ENCODE measurements at regions not wholly inside any gene's neighbourhood (a gene's known extent, or its start where the extent isn't known, plus 50 kb on each side); places are given as distances from the start of the nearest gene placed in this dataset.
"Not testable (repeated sequence)": the region's sequence is repeated elsewhere in the genome, so short reads cannot be mapped to it uniquely, and the experiment has no call there.

DNA sequence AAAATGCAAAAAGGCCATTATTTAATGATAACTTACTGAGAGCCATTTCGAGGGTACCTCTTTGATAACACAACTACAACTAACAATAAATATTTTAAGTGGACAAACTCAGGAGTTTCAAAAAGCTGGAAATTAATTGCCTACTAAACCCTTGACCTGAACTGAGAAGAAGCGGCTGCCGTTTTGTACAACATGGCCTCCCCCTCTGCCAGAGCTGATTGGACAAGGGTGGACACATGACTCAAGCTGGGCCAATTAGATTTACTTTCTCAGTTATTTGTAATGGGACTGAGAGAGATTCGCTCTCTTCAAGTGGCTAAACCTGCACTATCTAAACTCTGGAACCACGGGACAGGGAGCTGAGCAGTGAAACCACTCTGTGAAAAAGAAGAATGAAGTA, 135.9 kb upstream of the SERPINE2 start:
- no peak for TF ChIP-seq POLR2A (IDR thresholded peaks at IDR 0.05; ENCODE audit: low read depth, low read length)
- no peak for TF ChIP-seq POLR2AphosphoS5 (IDR thresholded peaks at IDR 0.05; ENCODE audit: low read depth, low read length)
- TF ChIP-seq TAF1 (IDR thresholded peaks at IDR 0.05; ENCODE audit: low read depth, low read length): no peak
- no peak for TF ChIP-seq SPI1 (IDR thresholded peaks at IDR 0.05; ENCODE audit: low read depth, low read length)
- no peak for TF ChIP-seq POU2F2 (IDR thresholded peaks at IDR 0.05; ENCODE audit: low read depth, low read length)
- TF ChIP-seq PAX5 (IDR thresholded peaks at IDR 0.05; ENCODE audit: insufficient read depth, low read length, severe bottlenecking): no peak
- FAIRE-seq (no peak), DNase-seq (ENCODE audit: insufficient read length, low spot score) (no peak)

DNA sequence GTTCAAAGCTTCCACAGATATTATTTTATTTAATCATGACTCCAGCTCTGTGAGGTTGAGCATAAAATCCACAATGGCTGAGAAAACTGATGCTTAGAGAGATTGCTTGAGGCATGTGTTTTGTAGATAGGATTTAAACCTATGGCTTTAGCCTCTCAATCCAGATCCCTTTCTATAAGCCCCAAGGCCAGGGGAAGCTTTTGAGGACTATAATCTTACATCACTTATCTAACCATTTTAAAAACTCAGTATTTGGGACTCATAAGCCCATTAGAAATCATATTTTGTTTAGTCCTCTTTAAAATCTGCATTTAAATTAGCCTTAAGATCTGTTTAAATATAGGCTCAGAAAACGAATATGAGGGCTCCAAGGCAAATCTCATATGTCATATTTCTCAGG, 135.4 kb upstream of the SERPINE2 start:
- FAIRE-seq (no peak), DNase-seq (ENCODE audit: insufficient read length, low spot score) (no peak)
- TF ChIP-seq POLR2AphosphoS5 (IDR thresholded peaks at IDR 0.05; ENCODE audit: low read depth, low read length) (no peak), POLR2A (IDR thresholded peaks at IDR 0.05; ENCODE audit: low read depth, low read length) (no peak), TAF1 (IDR thresholded peaks at IDR 0.05; ENCODE audit: low read depth, low read length) (no peak), POU2F2 (IDR thresholded peaks at IDR 0.05; ENCODE audit: low read depth, low read length) (no peak), SPI1 (IDR thresholded peaks at IDR 0.05; ENCODE audit: low read depth, low read length) (no peak), PAX5 (IDR thresholded peaks at IDR 0.05; ENCODE audit: insufficient read depth, low read length, severe bottlenecking) (no peak)

DNA sequence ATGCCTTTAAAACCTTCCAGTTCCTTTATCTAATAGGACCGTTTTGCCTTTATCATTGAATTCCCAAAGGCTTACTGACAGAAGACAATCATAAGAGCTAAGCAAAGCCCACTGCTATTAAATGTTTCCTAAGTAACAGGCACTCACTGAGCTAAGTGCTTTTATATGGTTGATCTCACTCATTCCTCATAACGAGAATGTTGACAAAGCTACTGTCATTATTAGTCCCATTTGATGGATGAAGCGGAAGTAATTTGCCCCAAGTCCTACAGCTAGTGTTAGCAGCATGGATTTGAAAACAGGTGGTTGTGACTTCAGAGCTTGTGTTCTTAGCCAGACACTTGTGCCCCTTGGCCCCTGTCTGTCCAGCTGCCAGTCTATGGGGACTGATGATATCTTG, 134.8 kb upstream of the SERPINE2 start:
- no peak for DNase-seq (ENCODE audit: insufficient read length, low spot score)
- FAIRE-seq: no peak
- TF ChIP-seq POLR2AphosphoS5 (IDR thresholded peaks at IDR 0.05; ENCODE audit: low read depth, low read length) (no peak), PAX5 (IDR thresholded peaks at IDR 0.05; ENCODE audit: insufficient read depth, low read length, severe bottlenecking) (no peak), POU2F2 (IDR thresholded peaks at IDR 0.05; ENCODE audit: low read depth, low read length) (no peak), POLR2A (IDR thresholded peaks at IDR 0.05; ENCODE audit: low read depth, low read length) (no peak), TAF1 (IDR thresholded peaks at IDR 0.05; ENCODE audit: low read depth, low read length) (no peak), SPI1 (IDR thresholded peaks at IDR 0.05; ENCODE audit: low read depth, low read length) (no peak)

DNA sequence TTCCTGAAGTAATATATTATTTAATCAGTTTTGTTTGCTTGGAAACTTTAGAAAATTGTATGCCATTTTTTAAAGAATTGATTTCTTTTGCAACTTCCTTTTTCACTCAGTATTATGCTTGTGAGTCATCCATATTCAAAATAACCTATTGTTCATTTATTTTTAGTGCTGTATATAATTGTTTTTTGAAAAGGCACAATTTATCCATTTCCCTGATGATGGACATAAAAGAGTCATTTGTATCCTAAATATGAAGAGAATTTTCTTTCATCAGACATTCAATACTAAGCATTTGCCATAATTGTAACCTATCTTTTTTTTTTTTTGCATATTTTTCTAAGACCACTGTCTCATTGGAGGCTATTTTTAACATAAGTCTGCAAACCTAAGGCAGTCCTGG, 134.1 kb upstream of the SERPINE2 start:
- no peak for DNase-seq (ENCODE audit: insufficient read length, low spot score)
- TF ChIP-seq POLR2AphosphoS5 (IDR thresholded peaks at IDR 0.05; ENCODE audit: low read depth, low read length): no peak
- no peak for FAIRE-seq

DNA sequence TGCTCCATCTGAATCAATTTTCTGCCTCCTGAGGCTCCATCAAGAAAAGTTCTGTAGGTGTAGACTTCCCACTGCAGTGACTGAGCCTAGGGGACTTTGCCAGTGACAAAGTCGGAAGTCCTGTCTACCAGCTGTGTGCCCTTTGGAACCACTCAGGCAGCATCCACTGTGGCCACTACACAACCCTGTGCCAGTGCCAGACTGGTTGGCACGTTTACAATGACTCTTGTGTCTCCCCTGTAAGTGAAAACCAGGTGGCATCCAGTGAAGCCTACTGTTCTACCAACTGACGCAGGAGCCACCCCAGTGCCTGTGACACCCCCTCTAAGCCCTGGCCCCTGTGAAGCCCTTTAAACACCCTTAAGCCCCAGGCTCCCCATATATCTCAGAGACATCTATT, 132.1 kb upstream of the SERPINE2 start:
- DNase-seq (ENCODE audit: insufficient read length, low spot score): no peak
- FAIRE-seq: no peak
- TF ChIP-seq POLR2AphosphoS5 (IDR thresholded peaks at IDR 0.05; ENCODE audit: low read depth, low read length): no peak
- no peak for TF ChIP-seq PAX5 (IDR thresholded peaks at IDR 0.05; ENCODE audit: insufficient read depth, low read length, severe bottlenecking)

DNA sequence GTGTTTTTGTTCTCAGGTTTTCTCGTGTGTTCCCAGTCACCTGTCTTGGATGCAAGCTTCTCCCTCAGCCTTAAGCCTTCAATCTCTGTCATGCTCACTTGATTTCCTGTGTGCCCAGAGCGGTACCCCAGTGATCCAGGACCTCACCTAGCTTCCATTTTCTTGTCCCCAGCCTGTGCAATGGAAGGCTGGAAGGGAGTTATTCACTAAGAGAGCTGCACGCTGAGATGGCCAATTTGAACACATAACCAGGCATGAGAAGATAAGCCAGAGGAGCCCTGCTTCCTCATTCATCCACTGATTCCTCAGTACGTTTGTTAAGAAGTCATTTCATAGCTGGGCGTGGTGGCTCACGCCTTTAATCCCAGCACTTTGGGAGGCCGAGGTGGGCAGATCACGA, 130.8 kb upstream of the SERPINE2 start:
- FAIRE-seq (no peak), DNase-seq (ENCODE audit: insufficient read length, low spot score) (no peak)
- TF ChIP-seq POLR2A (IDR thresholded peaks at IDR 0.05; ENCODE audit: low read depth, low read length): no peak
- TF ChIP-seq POU2F2 (IDR thresholded peaks at IDR 0.05; ENCODE audit: low read depth, low read length): no peak
- TF ChIP-seq POLR2AphosphoS5 (IDR thresholded peaks at IDR 0.05; ENCODE audit: low read depth, low read length): no peak
- TF ChIP-seq SPI1 (IDR thresholded peaks at IDR 0.05; ENCODE audit: low read depth, low read length): no peak
- no peak for TF ChIP-seq TAF1 (IDR thresholded peaks at IDR 0.05; ENCODE audit: low read depth, low read length)
- TF ChIP-seq PAX5 (IDR thresholded peaks at IDR 0.05; ENCODE audit: insufficient read depth, low read length, severe bottlenecking): no peak

DNA sequence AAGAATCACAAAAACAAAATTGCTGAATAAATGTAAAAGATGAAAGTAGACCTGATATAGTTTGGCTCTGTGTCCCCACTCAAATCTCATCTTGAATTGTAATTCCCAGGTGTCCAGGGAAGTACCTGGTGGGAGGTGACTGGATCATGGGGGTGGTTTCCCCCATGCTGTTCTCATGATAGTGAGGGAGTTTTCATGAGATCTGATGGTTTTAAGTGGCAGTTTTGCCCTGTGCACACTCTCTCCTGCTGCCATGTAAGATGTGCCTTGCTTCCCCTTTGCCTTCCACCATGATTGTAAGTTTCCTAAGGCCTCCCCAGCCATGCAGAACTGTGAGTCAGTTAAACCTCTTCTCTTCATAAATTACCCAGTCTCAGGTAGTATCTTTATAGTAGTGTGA, 128.7 kb upstream of the SERPINE2 start:
- not testable (repeated sequence) for FAIRE-seq; DNase-seq (ENCODE audit: insufficient read length, low spot score)

DNA sequence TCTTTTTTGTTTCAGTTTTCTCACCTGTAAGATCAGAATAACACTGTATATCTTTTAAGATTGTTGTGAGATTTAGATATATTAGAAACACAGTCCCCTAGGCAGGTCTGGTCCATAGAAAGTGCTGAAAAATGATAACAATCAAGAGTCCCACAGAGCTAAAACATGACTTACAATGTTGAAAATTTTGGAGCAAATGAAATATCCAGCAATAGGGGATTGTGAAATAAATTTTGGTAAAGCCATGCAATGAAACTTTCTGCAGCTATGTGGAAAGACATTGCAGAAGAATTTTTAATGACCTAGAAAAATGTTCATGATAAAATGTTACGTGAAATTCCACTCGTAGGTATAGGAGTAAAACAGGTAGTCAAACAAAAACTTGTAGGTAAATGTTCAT, 127.6 kb upstream of the SERPINE2 start:
- FAIRE-seq (no peak), DNase-seq (ENCODE audit: insufficient read length, low spot score) (no peak)
- TF ChIP-seq PAX5 (IDR thresholded peaks at IDR 0.05; ENCODE audit: insufficient read depth, low read length, severe bottlenecking): no peak
- TF ChIP-seq TAF1 (IDR thresholded peaks at IDR 0.05; ENCODE audit: low read depth, low read length): no peak
- no peak for TF ChIP-seq POU2F2 (IDR thresholded peaks at IDR 0.05; ENCODE audit: low read depth, low read length)
- TF ChIP-seq SPI1 (IDR thresholded peaks at IDR 0.05; ENCODE audit: low read depth, low read length): no peak
- TF ChIP-seq POLR2AphosphoS5 (IDR thresholded peaks at IDR 0.05; ENCODE audit: low read depth, low read length): no peak
- no peak for TF ChIP-seq POLR2A (IDR thresholded peaks at IDR 0.05; ENCODE audit: low read depth, low read length)

DNA sequence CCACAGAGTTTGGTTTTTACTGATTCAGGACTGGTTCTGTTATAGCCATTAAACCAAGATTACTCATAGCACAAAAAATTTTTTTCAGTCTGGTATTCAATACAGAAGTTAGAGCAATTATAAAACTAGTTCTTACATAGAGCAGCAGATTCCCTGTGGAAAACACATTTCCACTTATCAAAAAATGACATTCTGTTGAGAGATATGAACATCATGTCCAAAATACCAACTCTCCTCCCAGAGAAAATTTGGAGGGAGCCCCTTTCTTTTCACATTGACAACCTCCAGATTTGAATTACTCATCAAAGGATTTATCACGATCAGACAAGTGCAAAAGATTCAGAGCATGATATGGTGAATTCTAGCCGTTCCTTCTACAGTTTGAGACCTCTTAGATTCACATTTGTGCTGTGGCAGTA, 126.8 kb upstream of the SERPINE2 start:
- FAIRE-seq: no peak
- TF ChIP-seq POU2F2 (IDR thresholded peaks at IDR 0.05; ENCODE audit: low read depth, low read length) (no peak), SPI1 (IDR thresholded peaks at IDR 0.05; ENCODE audit: low read depth, low read length) (no peak), POLR2AphosphoS5 (IDR thresholded peaks at IDR 0.05; ENCODE audit: low read depth, low read length) (no peak), TAF1 (IDR thresholded peaks at IDR 0.05; ENCODE audit: low read depth, low read length) (no peak), POLR2A (IDR thresholded peaks at IDR 0.05; ENCODE audit: low read depth, low read length) (no peak), PAX5 (IDR thresholded peaks at IDR 0.05; ENCODE audit: insufficient read depth, low read length, severe bottlenecking) (no peak)
- no peak for DNase-seq (ENCODE audit: insufficient read length, low spot score)

DNA sequence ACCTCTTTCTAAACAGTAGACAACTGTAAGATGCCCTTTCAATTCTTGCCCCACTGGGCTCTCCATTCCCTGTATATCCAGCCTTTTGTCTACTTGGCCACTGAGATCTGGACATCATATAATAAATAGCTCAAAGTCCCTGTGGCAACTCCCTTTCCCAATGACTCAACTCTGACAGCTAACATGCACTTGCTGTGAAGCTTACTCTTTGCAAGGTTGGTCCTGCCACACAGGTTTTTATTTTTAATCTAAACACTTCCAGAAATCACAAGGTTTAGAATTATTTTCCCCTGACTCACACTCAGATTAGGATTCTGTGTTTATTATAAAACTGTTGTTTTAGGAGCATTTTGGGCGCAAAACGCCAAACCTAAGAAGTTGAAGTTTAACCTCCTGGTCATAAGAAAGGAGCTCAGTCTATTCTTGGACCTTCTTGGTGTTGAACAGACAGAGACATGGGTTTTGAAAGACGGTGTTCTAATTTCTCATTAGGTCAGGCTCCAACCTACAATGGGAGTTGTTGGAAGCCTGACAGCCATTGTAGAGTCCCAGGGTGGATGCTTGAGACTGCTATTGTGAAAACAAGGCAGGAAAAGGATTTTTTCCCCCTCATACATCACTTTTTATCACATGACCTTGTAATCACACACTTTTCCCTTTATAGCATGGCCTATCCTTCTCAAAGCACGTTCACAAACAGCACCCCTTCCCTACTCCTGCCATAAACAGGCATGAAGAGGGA, 124.7 kb upstream of the SERPINE2 start:
- DNase-seq (ENCODE audit: insufficient read length, low spot score) (no peak), FAIRE-seq (no peak)
- TF ChIP-seq POU2F2 (IDR thresholded peaks at IDR 0.05; ENCODE audit: low read depth, low read length) (no peak), POLR2AphosphoS5 (IDR thresholded peaks at IDR 0.05; ENCODE audit: low read depth, low read length) (no peak), PAX5 (IDR thresholded peaks at IDR 0.05; ENCODE audit: insufficient read depth, low read length, severe bottlenecking) (no peak)

DNA sequence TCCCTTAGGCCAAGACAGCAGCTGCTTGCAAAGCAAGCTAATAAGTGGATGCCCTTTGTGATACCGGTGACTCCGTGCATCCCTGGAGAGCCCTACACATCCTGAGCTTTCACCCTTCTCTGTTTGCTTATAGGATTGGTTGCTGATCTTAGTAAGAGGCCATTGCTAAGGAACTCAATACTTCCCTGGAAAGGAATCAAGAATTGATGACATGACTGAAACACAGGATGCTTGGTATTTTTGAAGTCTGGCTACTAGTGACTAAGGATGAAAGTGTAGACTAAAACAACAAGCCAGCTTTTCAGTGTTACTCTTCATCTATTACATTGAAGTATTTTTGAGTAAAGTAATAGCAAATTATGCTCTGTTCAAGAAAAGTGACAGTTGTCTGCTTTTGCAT, 123.0 kb upstream of the SERPINE2 start:
- DNase-seq (ENCODE audit: insufficient read length, low spot score) (no peak), FAIRE-seq (no peak)
- no peak for TF ChIP-seq POLR2A (IDR thresholded peaks at IDR 0.05; ENCODE audit: low read depth, low read length)
- no peak for TF ChIP-seq POLR2AphosphoS5 (IDR thresholded peaks at IDR 0.05; ENCODE audit: low read depth, low read length)
- TF ChIP-seq PAX5 (IDR thresholded peaks at IDR 0.05; ENCODE audit: insufficient read depth, low read length, severe bottlenecking): no peak
- no peak for TF ChIP-seq SPI1 (IDR thresholded peaks at IDR 0.05; ENCODE audit: low read depth, low read length)
- no peak for TF ChIP-seq TAF1 (IDR thresholded peaks at IDR 0.05; ENCODE audit: low read depth, low read length)
